Activated T-cell treated with anti-CD3 and anti-CD28 coated beads for 4 hours (primary cell): ENCODE measurements at regions not wholly inside any gene's neighbourhood (a gene's known extent, or its start where the extent isn't known, plus 50 kb on each side); places are given as distances from the start of the nearest gene placed in this dataset.

Experiments
- DNase-seq: peaks from one replicate; pipeline ENCODE4 v3.0.0-alpha.2; 2020

GRCh38 chr9:135242049-135242396, 154.6 kb downstream of the OLFM1 start:
- DNase-seq, result no peak

- DNase-seq, result no peak
Measured at GRCh38 chr9:135242406-135242805, 154.9 kb downstream of the OLFM1 start.

- no peak for DNase-seq
Measured at GRCh38 chr9:135243201-135244190, 156.0 kb downstream of the OLFM1 start.

- DNase-seq, result no peak
Measured at GRCh38 chr9:135244271-135245221, 157.1 kb downstream of the OLFM1 start.

GRCh38 chr9:135245482-135246247, 158.2 kb downstream of the OLFM1 start:
- DNase-seq, result no peak

- DNase-seq, result no peak
Measured at GRCh38 chr9:135246248-135247205, 159.1 kb downstream of the OLFM1 start.

- DNase-seq, result no peak
Measured at GRCh38 chr9:135247227-135247930, 159.9 kb downstream of the OLFM1 start.

GRCh38 chr9:135248111-135248510, 160.6 kb downstream of the OLFM1 start:
- DNase-seq, result no peak

- no peak for DNase-seq
Measured at GRCh38 chr9:135248721-135249120, 161.3 kb downstream of the OLFM1 start.

- DNase-seq, result no peak
Measured at GRCh38 chr9:135249191-135249590, 161.7 kb downstream of the OLFM1 start.

GRCh38 chr9:135249711-135250110, 162.2 kb downstream of the OLFM1 start:
- no peak for DNase-seq

- no peak for DNase-seq
Measured at GRCh38 chr9:135251331-135251761, 163.9 kb downstream of the OLFM1 start.

- DNase-seq, result no peak
Measured at GRCh38 chr9:135251996-135252760, 164.7 kb downstream of the OLFM1 start.

GRCh38 chr9:135252980-135253304, 165.5 kb downstream of the OLFM1 start:
- DNase-seq, result no peak

GRCh38 chr9:135253305-135254004, 166.0 kb downstream of the OLFM1 start:
- DNase-seq, result no peak

GRCh38 chr9:135254176-135255032, 166.9 kb downstream of the OLFM1 start:
- DNase-seq, result no peak

- no peak for DNase-seq
Measured at GRCh38 chr9:135255033-135255840, 167.8 kb downstream of the OLFM1 start.
